Central memory CD8-positive, alpha-beta T cell (primary cell): ENCODE measurements at regions not wholly inside any gene's neighbourhood (a gene's known extent, or its start where the extent isn't known, plus 50 kb on each side); places are given as distances from the start of the nearest gene placed in this dataset.

Source experiments
- ATAC-seq: fragments of 150-1000 bp; cut with Tn5 transposase; replicated peaks from 2 replicates; pipeline ENCODE4 v1.10.0; 2022; ENCODE audit warnings: mild to moderate bottlenecking, moderate FRiP score, moderate number of reproducible peaks; ENCODE audit not compliant: poor library complexity, severe bottlenecking; ENCODE audit errors: extremely low read depth
- DNase-seq, 2 donors: peaks; one replicate each; pipeline ENCODE4 v3.0.0; 2021; ENCODE audit warnings: low spot score in 2 of 2
- H3K27ac Mint-ChIP-seq: one replicate; pipeline ENCODE4 v1.8.0; 2022; ENCODE audit warnings: low read depth, mild to moderate bottlenecking, moderate library complexity, mixed read lengths
- H3K27me3 Mint-ChIP-seq: one replicate; pipeline ENCODE4 v1.8.0; 2022; ENCODE audit warnings: mixed read lengths
- H3K36me3 Mint-ChIP-seq: one replicate; pipeline ENCODE4 v1.8.0; 2022; ENCODE audit warnings: mild to moderate bottlenecking, moderate library complexity, mixed read lengths; ENCODE audit not compliant: insufficient read depth
- H3K4me1 Mint-ChIP-seq: one replicate; pipeline ENCODE4 v1.8.0; 2022; ENCODE audit warnings: mixed read lengths
- H3K4me3 Mint-ChIP-seq: one replicate; pipeline ENCODE4 v1.8.0; 2022; ENCODE audit warnings: mild to moderate bottlenecking, moderate library complexity, mixed read lengths
- H3K9me3 Mint-ChIP-seq: one replicate; pipeline ENCODE4 v1.8.0; 2022; ENCODE audit warnings: mixed read lengths

DNA sequence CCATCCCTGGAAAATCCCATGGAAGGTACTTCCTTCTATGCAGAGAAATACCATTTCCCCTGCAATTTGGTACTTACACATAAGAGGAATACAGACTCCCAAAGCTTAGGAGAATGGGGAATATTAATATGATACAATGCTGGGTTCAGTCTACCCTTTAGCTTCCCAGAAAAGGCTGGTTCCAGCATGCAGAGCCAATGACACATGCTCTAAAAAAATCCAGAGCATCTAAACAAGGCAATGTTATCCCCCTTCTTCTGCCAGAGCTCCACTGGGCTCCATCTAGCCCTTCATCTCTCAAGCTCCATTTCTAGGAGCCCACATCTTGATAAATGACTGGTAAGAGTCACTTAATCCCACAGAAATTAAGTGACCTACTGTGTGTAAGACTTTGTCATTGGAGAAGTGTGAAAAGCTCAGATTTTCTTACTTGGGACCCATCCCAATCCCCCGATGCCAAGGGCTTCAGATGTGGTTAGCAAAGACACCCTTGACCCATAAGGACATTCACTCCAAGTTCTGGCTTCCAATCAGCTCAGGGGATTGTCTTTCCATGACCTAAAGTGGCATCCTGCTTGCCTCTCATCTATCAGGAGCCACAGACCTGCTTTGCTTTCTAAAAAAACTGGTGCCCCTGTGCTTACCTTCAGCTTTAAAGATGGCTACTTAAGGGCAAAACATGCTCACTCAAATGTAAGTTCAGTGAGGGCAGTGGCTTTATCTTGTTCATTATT lies 137.5 kb downstream of the UNC5CL start:
- peaks cover 3% of the 10 kb centered on the region for H3K36me3 Mint-ChIP-seq
- H3K9me3 Mint-ChIP-seq, result no peaks in the 10 kb centered on the region
- H3K27me3 Mint-ChIP-seq, result peaks cover 49% of the 10 kb centered on the region

DNA sequence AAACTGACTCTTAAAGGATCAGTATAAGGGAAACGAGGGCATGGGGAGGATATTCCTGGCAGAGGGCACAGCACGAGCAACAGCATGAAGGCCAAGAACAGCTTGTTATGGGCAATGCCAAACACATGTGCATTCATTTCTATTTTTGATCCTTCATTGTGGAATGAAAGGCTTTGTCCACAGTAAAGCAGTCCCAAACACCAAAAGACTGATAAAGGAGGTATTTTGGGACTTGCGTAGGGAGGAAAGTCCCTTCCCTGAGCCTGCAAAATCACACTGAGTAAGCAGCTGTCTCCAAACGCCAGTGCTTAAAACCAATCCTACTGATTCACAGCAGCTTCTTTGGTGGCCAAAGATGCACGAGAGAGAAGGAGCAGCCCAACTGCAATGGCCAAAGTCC lies 138.2 kb downstream of the UNC5CL start:
- H3K4me1 Mint-ChIP-seq, result no peaks in the 10 kb centered on the region
- no peaks in the 10 kb centered on the region for H3K9me3 Mint-ChIP-seq
- H3K27me3 Mint-ChIP-seq, result peaks cover 49% of the 10 kb centered on the region
- H3K27ac Mint-ChIP-seq, result no peak overlapping the region
- H3K36me3 Mint-ChIP-seq, result peaks cover 3% of the 10 kb centered on the region
- no peak for DNase-seq
- no peak for ATAC-seq
- H3K4me3 Mint-ChIP-seq, result no peak overlapping the region

More for the DNA sequence above, 137.5 kb downstream of the UNC5CL start:
- no peak overlapping the region for H3K4me3 Mint-ChIP-seq
- no peak overlapping the region for H3K27ac Mint-ChIP-seq
- no peak for DNase-seq
- no peak for ATAC-seq
- H3K4me1 Mint-ChIP-seq, result no peaks in the 10 kb centered on the region

DNA sequence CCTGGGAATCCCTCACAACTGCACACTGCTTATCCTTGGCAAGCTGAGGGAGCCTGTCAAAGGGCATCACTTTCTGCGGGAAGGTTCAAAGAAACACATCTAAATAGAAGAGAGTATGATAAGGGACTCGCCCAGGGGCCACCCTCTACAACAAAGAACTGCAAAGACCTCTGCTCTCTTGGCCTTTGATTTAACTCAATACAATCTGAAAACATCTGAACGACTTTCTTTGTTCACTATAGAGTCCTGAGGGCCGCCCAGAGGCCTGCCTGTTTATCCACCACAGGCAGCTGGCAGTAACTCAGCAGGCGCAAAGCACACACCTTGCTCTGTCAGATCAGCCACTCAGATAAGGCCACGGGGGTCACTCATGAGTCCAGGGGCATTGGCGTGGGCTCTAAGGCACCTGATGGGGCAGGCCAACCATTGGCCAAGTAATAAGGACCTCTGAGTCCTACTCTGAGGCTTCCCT lies 139.3 kb downstream of the UNC5CL start:
- DNase-seq (no peak), ATAC-seq (no peak)
- Mint-ChIP-seq H3K4me1 (no peaks in the 10 kb centered on the region), H3K27ac (no peak overlapping the region), H3K36me3 (peaks cover 3% of the 10 kb centered on the region), H3K9me3 (no peaks in the 10 kb centered on the region), H3K27me3 (peaks cover 45% of the 10 kb centered on the region), H3K4me3 (no peak overlapping the region)

- no peak for ATAC-seq
Measured at GRCh38 chr6:40898073-40898472, 140.9 kb downstream of the UNC5CL start.

DNA sequence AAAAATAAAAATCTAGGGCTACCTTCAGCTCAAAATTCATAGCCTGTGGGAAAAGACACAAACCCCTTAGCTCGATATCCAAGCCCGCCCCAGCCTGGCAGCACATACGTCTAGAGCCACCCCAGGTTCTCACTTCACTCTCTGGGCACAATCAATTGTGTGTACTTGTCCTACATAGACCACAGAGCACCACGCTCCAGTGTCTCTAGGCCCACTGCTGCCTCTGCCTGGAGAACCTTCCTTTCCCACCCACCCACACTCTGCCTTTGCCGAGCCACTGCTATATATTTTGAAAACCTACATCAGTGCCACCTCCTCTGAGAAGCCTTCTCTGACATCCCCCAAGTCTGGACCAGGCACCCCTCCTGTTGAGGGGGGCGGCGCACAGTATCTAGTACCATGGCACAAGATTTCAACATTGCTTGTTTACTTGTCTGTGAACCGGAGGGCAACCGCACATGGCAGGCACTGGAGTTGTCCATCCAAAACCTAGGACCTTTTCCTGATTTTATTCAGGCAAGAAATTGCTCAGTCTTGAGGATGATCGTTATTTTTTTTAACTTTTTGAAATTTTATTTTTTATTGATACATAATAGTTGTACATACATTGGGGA lies 141.5 kb downstream of the UNC5CL start:
- no peak for DNase-seq
- peaks cover 3% of the 10 kb centered on the region for H3K36me3 Mint-ChIP-seq
- no peak for ATAC-seq
- H3K27ac Mint-ChIP-seq, result no peak overlapping the region
- no peaks in the 10 kb centered on the region for H3K4me1 Mint-ChIP-seq
- H3K4me3 Mint-ChIP-seq, result no peak overlapping the region
- H3K9me3 Mint-ChIP-seq, result no peaks in the 10 kb centered on the region
- H3K27me3 Mint-ChIP-seq, result peaks cover 47% of the 10 kb centered on the region

More at GRCh38 chr6:40898073-40898472, 140.9 kb downstream of the UNC5CL start:
- H3K27me3 Mint-ChIP-seq, result peaks cover 46% of the 10 kb centered on the region
- no peak for DNase-seq
- no peak overlapping the region for H3K4me3 Mint-ChIP-seq
- H3K27ac Mint-ChIP-seq, result no peak overlapping the region
- H3K36me3 Mint-ChIP-seq, result peaks cover 3% of the 10 kb centered on the region
- H3K4me1 Mint-ChIP-seq, result no peaks in the 10 kb centered on the region
- no peaks in the 10 kb centered on the region for H3K9me3 Mint-ChIP-seq

- H3K9me3 Mint-ChIP-seq, result no peaks in the 10 kb centered on the region
- DNase-seq, result no peak
- no peaks in the 10 kb centered on the region for H3K4me1 Mint-ChIP-seq
- ATAC-seq, result no peak
- no peak overlapping the region for H3K4me3 Mint-ChIP-seq
- no peak overlapping the region for H3K27ac Mint-ChIP-seq
- peaks cover 54% of the 10 kb centered on the region for H3K27me3 Mint-ChIP-seq
- H3K36me3 Mint-ChIP-seq, result peaks cover 3% of the 10 kb centered on the region
Measured at GRCh38 chr6:40896696-40897095, 142.3 kb downstream of the UNC5CL start.

GRCh38 chr6:40894962-40895799 lies 143.8 kb downstream of the UNC5CL start:
- H3K4me1 Mint-ChIP-seq, result no peaks in the 10 kb centered on the region
- H3K9me3 Mint-ChIP-seq, result no peaks in the 10 kb centered on the region
- H3K4me3 Mint-ChIP-seq, result no peak overlapping the region
- peaks cover 57% of the 10 kb centered on the region for H3K27me3 Mint-ChIP-seq
- no peak for DNase-seq
- peaks cover 3% of the 10 kb centered on the region for H3K36me3 Mint-ChIP-seq
- no peak for ATAC-seq
- no peak overlapping the region for H3K27ac Mint-ChIP-seq

DNA sequence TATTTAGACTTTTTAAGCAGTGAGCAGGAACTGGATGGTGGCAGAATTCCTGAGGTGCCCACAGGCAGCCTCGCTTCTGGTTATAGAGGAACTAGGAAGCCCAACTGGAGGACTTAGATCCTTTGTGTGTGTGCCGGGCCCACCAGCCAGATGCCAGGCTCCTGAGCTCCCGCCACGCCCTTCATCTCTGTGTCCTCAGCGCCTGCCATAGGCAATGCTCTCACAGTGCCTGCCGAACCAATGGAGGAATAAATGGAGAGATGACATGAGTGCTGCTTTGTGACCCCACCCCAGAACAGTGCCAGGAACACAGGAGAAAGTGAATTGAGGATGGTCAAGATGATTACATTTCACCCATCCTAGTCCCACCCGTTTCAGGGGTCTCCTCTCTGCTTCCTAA lies 146.0 kb downstream of the UNC5CL start:
- no peak overlapping the region for H3K27ac Mint-ChIP-seq
- peaks cover 51% of the 10 kb centered on the region for H3K27me3 Mint-ChIP-seq
- no peak overlapping the region for H3K4me3 Mint-ChIP-seq
- no peaks in the 10 kb centered on the region for H3K4me1 Mint-ChIP-seq
- H3K9me3 Mint-ChIP-seq, result no peaks in the 10 kb centered on the region
- ATAC-seq (no peak), DNase-seq (no peak)
- no peaks in the 10 kb centered on the region for H3K36me3 Mint-ChIP-seq

DNA sequence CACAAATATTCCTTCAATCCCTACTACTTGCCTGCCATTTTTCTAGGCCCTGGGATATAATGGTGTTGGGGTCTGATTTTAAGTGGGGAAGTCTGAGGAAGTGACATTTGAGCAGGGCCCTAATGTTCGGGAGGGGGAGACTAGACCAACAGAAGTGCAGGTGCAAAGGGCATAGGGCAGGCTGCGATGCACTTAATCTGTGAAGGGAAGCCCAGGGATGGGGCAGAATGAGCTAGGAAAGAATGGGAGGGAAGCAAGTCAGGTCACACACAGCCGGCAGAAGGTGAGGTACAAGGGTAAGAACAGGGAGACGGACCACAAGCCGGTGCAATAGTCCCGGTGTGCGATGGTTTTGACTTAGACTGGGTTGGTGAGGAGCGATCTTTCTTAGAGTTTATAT lies 146.8 kb downstream of the UNC5CL start:
- Mint-ChIP-seq H3K36me3 (no peaks in the 10 kb centered on the region), H3K27me3 (peaks cover 43% of the 10 kb centered on the region), H3K4me1 (no peaks in the 10 kb centered on the region), H3K4me3 (no peak overlapping the region), H3K9me3 (no peaks in the 10 kb centered on the region), H3K27ac (no peak overlapping the region)
- DNase-seq, result no peak
- no peak for ATAC-seq

DNA sequence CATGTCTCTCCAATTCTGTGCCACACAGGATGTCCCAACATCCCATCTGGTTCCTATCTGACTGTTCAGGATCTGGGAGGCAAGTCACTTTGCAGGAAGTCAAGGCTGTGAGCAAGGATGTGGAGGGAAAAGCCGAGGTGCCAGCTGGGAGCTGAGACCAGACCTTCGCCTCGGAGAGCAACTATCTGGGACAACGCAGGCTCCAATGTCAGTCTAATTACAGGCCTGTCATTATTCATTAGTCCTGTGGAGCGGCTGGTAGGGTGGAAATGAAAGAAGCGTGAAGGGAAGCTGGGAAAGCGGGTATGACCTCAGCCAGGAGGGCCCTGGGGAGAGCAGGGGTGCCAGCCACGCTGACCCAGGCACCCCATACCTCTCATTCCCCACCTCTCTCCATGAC lies 147.3 kb downstream of the UNC5CL start:
- Mint-ChIP-seq H3K36me3 (no peaks in the 10 kb centered on the region), H3K4me1 (no peaks in the 10 kb centered on the region), H3K27me3 (peaks cover 45% of the 10 kb centered on the region), H3K27ac (no peak overlapping the region), H3K9me3 (no peaks in the 10 kb centered on the region), H3K4me3 (no peak overlapping the region)
- DNase-seq (no peak), ATAC-seq (no peak)

- Mint-ChIP-seq H3K4me1 (no peaks in the 10 kb centered on the region), H3K27ac (no peak overlapping the region), H3K36me3 (no peaks in the 10 kb centered on the region), H3K4me3 (no peak overlapping the region), H3K27me3 (peaks cover 50% of the 10 kb centered on the region), H3K9me3 (no peaks in the 10 kb centered on the region)
- ATAC-seq (no peak), DNase-seq (no peak)
Measured at GRCh38 chr6:40891131-40891530, 147.9 kb downstream of the UNC5CL start.

GRCh38 chr6:40889137-40889832 lies 149.7 kb downstream of the UNC5CL start:
- ATAC-seq (no peak), DNase-seq (no peak)
- Mint-ChIP-seq H3K4me3 (no peak overlapping the region), H3K36me3 (no peaks in the 10 kb centered on the region), H3K27ac (no peak overlapping the region), H3K4me1 (no peaks in the 10 kb centered on the region), H3K27me3 (peaks cover 51% of the 10 kb centered on the region), H3K9me3 (no peaks in the 10 kb centered on the region)
